ENCODE measurements at regions not wholly inside any gene's neighbourhood (a gene's known extent, or its start where the extent isn't known, plus 50 kb on each side); places are given as distances from the start of the nearest gene placed in this dataset.

DNA sequence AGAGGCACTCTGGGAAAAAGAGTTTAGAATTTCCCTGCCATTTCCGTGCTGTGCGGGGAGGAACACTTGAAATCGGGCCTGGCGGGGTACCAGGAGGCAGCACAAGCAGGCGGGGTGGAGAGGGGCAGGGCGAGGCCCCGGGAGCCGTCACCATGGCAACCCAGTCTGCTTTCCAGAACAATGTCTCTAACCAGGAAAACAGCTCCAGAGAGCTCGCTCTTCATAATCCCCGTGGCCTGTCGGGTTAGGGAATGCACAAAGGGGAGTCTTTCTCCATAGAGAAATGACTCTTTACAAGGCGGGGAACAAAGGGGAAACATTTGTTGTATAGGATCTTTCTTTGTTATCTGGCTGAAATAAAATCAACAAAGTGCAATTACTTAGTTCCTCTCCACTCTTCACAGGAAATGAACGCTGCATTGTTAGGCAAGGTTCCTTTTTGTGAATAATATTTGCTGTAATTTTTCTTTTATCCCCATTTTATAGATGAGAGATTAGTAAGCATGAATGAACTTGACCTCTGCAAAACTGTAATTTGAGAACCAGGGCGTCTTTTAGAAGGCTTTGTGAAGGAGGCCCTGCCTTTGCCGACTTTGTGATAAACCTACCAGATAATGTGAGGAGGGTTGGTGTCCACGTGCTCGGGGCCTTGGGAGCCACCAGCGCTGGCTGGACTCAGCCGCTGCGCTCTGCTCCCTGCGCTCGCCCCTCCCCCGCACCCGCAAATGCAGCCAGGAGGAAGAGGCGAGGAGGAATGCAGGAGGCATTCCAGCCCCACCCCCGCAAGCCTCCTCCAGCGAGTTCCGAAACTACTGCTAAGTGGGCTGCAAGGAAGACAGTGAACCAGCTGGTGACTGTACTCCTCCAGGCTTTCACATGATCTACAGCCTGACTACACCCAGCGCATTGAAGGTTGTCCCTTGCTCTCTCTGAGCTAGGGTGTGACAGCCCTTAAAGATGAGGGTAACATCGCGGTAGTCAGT, 105.2 kb upstream of the ATF7IP start:
- WGBS, 3 donors, result 7 to 13% (median 12%) methylated on average over 31 of the region's 31 CpGs
- intact Hi-C loops (cut with DNase I), result loop anchor here in 1 of 2 donors (5.0 kb wide), 1 partner anchor 102 kb away; no protein-coding TSS in a partner anchor
- Histone ChIP-seq H3K4me1 (peaks cover 35% of the 10 kb centered on the region), H3K4me3 (peak overlapping the region; percentile 39), H3K9me3 (peaks cover 11% of the 10 kb centered on the region), H3K36me3 (ENCODE audit: insufficient read depth in 1 of 2, low read depth in 1 of 2) (no peaks in the 10 kb centered on the region), H3K27ac (peak overlapping the region; percentile 76), H3K27me3 (ENCODE audit: insufficient read depth in 3 of 3, low read length in 2 of 3) (no peaks in the 10 kb centered on the region)
- ATAC-seq, result peak; percentile 39 to 62 (median 51)
- peak; percentile 89 to 94 for DNase-seq
- TF ChIP-seq, protein P1, sequence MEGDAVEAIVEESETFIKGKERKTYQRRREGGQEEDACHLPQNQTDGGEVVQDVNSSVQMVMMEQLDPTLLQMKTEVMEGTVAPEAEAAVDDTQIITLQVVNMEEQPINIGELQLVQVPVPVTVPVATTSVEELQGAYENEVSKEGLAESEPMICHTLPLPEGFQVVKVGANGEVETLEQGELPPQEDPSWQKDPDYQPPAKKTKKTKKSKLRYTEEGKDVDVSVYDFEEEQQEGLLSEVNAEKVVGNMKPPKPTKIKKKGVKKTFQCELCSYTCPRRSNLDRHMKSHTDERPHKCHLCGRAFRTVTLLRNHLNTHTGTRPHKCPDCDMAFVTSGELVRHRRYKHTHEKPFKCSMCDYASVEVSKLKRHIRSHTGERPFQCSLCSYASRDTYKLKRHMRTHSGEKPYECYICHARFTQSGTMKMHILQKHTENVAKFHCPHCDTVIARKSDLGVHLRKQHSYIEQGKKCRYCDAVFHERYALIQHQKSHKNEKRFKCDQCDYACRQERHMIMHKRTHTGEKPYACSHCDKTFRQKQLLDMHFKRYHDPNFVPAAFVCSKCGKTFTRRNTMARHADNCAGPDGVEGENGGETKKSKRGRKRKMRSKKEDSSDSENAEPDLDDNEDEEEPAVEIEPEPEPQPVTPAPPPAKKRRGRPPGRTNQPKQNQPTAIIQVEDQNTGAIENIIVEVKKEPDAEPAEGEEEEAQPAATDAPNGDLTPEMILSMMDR (IDR thresholded peaks at IDR 0.05), result no peak

DNA sequence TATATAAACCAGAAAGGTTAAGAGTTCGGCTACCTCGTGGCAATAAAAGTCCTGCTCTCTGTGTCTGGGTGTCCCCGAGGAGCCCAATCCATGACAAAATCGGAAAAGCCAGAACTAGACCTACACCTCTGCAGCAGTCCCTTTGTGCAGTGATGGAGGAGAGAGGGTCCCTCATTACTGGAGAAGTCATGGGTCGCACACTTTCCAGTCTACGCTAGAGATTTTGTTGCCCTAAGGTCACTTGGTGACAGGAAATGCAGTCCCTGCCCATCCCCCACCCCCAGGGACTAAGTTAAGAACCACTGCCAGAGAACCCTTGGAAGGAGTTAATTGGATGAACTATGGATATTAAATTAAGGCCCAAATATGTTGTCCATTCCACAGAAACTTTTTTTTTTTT, 104.4 kb upstream of the ATF7IP start:
- peaks cover 11% of the 10 kb centered on the region for H3K9me3 ChIP-seq
- H3K27ac ChIP-seq, result peak overlapping the region; percentile 76
- no peaks in the 10 kb centered on the region for H3K36me3 ChIP-seq (ENCODE audit: insufficient read depth in 1 of 2, low read depth in 1 of 2)
- H3K27me3 ChIP-seq (ENCODE audit: insufficient read depth in 3 of 3, low read length in 2 of 3), result no peaks in the 10 kb centered on the region
- WGBS, 3 donors, result 46 to 59% (median 47%) methylated on average over 6 of the region's 6 CpGs
- ATAC-seq (no peak), DNase-seq (peak in 1 of 2 donors; percentile 33)
- intact Hi-C loops (cut with DNase I), result loop anchor here in 1 of 2 donors (5.0 kb wide), 1 partner anchor 101 kb away; no protein-coding TSS in a partner anchor
- peak overlapping the region; percentile 39 for H3K4me3 ChIP-seq
- H3K4me1 ChIP-seq, result peaks cover 35% of the 10 kb centered on the region
- TF ChIP-seq, protein P1 (IDR thresholded peaks at IDR 0.05), result no peak

DNA sequence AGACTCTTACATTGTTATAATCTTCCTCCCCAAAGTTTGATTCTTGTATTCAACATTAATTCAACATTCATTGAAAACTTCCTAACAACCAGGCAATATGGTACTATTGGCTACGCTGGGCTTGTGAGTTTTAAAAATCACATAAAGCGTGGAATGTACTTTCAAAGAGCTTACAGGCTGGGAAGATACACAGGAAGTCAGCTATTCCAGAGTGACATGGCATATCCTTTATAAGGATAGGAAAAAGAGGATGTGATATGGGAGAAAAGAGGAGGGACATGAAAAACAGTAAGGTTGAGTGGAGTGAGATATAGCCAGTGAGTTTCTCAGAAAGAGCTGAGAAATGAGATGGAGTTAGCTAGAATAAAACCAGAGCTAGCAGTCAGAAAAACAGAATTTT, 103.6 kb upstream of the ATF7IP start:
- H3K27ac ChIP-seq, result peak overlapping the region; percentile 76
- TF ChIP-seq, protein P1 (IDR thresholded peaks at IDR 0.05), result no peak
- WGBS, 3 donors, result 90 to 99% (median 92%) methylated on average over 2 of the region's 2 CpGs
- intact Hi-C loops (cut with DNase I), result loop anchor here in 1 of 2 donors (5.0 kb wide), 1 partner anchor 100 kb away; no protein-coding TSS in a partner anchor
- H3K36me3 ChIP-seq (ENCODE audit: insufficient read depth in 1 of 2, low read depth in 1 of 2), result no peaks in the 10 kb centered on the region
- no peaks in the 10 kb centered on the region for H3K27me3 ChIP-seq (ENCODE audit: insufficient read depth in 3 of 3, low read length in 2 of 3)
- no peak overlapping the region for H3K4me3 ChIP-seq
- peaks cover 11% of the 10 kb centered on the region for H3K9me3 ChIP-seq
- H3K4me1 ChIP-seq, result peaks cover 32% of the 10 kb centered on the region
- ATAC-seq (no peak), DNase-seq (no peak)

DNA sequence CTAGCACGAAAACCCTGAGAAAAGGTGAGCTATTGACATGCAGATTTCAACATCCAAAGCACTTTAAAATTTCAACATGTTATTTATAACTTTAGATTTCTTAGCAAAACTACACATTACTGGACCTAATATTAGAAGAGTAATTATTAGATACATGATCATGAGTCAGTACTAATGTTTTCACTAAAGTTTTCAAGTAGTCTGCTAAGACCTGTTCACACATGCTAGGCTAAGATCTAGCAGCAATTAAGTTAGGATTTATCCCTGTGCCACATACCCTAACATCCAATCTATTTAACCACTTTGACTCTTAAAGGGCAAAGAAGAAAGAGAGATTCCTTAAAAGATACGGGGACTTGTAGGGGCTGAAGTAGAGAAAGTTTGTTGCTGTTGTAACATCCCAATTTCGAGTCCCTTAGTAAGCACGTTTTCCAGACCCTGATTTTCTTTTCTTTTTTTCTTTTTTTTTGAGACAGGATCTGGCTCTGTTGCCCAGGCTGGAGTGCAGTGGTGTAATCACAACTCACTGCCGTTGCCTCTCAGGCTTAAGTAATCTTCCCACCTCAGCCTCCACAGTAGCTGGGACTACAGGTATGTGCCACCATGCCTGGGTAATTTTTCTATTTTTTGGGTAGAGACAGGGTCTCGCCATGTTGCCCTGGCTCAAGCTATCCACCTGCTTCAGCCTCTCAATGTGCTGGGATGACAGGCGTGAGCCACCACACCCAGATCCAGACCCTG, 102.5 kb upstream of the ATF7IP start:
- H3K27ac ChIP-seq, result no peak overlapping the region
- H3K4me3 ChIP-seq, result no peak overlapping the region
- H3K9me3 ChIP-seq, result peaks cover 11% of the 10 kb centered on the region
- H3K4me1 ChIP-seq, result peaks cover 22% of the 10 kb centered on the region
- no peaks in the 10 kb centered on the region for H3K36me3 ChIP-seq (ENCODE audit: insufficient read depth in 1 of 2, low read depth in 1 of 2)
- DNase-seq, result no peak
- TF ChIP-seq, protein P1 (IDR thresholded peaks at IDR 0.05), result no peak
- no peak for ATAC-seq
- 86 to 94% (median 91%) methylated on average over 7 of the region's 7 CpGs for WGBS, 3 donors
- intact Hi-C loops (cut with DNase I), result loop anchor here in 1 of 2 donors (5.0 kb wide), 1 partner anchor 99 kb away; no protein-coding TSS in a partner anchor
- H3K27me3 ChIP-seq (ENCODE audit: insufficient read depth in 3 of 3, low read length in 2 of 3), result no peaks in the 10 kb centered on the region
